HG03342 (cell line): ENCODE measurements at regions not wholly inside any gene's neighbourhood (a gene's known extent, or its start where the extent isn't known, plus 50 kb on each side); places are given as distances from the start of the nearest gene placed in this dataset.
A peak's percentile ranks its signal among the peaks of the same experiment; 100 is the strongest.
"Not testable (repeated sequence)": the region's sequence is repeated elsewhere in the genome, so short reads cannot be mapped to it uniquely, and the experiment has no call there.

ENCODE experiments used
- ATAC-seq: cut with Tn5 transposase; IDR thresholded peaks from one replicate; pipeline ENCODE4 v1.9.1; 2021; ENCODE audit warnings: mild to moderate bottlenecking, moderate library complexity; ENCODE audit not compliant: unreplicated experiment

DNA sequence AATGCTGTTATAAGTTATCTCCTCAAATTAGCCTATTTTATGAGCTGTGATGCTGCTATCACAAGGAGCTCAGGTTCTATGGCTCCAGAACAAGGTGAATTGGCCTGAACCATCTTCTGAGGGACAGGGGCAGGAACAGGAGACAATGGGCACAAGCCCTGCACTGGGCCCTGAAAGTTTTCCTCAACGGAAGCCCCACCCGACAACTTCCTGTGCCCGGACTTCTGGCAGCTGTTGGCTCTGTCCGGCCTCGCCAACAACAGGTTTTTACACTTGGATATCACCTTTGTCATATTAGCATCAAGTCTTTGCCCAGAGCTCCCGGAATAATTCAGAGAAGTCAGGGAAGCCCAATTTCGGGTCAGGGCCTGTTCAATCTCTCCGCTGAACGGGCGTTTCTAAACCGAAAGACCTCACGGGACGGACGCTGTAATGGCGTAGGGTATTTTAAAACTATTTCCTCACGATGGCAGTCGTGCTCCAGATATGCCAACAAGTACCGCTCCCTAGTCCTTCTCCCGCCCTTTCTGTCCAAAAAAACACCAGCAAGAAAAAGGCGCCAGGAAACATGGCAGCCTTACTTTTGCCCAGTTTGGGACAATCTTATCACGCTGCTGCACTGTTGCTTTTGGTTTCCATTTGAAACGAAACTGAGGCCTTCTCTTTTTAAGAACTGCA lies 201.0 kb upstream of the STK26 start:
- peak; percentile 74 for ATAC-seq

GRCh38 chrX:131826572-131826971 lies 196.5 kb upstream of the STK26 start:
- ATAC-seq = no peak

DNA sequence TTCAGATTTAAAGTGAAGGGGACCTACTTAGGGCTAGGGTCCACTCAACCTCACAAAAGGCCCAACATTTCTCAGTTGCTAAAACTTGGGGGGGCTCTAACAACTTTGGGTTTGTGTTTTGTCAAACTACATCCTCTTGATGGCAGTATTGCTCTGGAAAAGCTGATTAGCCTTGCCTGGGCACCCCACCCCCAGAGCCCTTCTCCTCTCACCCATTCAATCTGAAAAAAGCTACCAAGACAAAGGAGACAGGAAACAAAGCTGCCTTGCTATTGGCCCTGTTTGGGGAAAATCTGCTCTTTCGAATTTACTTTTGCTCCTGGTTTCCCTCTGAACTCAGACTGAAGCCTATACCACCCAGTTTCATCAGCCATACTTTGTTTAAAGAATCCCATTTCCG lies 195.2 kb upstream of the STK26 start:
- ATAC-seq = peak; percentile 62

GRCh38 chrX:131828482-131828881 lies 194.6 kb upstream of the STK26 start:
- no peak for ATAC-seq

DNA sequence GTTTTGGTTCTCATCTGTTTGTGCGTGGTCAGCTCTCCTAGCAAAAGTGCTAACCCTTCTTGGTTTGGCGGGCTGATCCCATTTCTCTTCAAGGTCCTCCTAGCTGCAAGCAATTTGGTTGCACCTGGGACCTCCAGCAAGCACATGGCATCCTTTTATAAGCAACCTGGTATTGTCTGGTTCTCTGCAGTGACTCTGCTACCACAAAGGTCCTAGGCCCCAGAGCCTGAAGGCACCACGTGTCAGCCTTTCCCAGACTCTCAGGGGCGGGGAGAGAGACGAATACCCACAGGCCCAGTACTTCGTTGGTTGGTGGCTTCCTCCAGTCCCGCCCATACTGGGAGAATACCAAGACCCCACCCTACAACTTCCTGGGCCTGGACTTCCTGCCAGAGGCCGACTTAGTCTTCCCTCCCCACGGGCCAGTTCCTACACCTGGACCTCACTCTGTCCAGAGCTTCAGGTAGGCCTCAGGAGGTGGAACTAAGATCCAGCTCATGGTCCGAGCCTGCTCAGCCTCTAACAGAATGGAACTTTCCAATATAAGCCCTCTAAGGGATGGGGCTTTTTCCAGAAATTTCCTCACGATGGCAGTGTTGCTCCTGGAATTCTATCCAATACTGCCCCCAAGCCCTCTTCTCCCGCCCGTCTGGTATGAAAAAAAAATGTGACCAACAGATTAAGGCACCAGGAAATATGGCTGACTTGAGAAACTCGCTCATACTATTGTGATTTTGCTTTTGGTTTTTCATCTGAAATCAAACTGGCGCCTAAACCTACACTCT lies 192.5 kb upstream of the STK26 start:
- ATAC-seq = peak; percentile 48

DNA sequence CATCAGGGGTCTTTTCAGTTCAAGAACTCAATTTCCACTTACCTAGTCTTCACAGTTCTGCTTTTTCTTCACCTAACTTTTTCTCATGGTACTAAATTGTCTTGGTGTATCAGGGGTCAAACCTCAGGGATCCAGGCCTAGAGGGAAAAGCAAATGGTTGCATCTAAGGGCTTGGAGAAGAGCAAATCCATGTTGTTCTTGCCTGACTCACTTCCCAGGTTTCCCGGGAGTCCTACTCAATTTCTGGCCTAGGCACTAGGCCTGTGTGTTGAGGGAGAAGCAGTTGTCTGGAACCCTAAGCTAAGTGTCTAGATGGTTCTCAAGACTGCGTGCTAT lies 191.9 kb upstream of the STK26 start:
- no peak for ATAC-seq

GRCh38 chrX:131836161-131836560 lies 186.9 kb upstream of the STK26 start:
- ATAC-seq = no peak

GRCh38 chrX:131837325-131837724 lies 185.8 kb upstream of the STK26 start:
- ATAC-seq = no peak

DNA sequence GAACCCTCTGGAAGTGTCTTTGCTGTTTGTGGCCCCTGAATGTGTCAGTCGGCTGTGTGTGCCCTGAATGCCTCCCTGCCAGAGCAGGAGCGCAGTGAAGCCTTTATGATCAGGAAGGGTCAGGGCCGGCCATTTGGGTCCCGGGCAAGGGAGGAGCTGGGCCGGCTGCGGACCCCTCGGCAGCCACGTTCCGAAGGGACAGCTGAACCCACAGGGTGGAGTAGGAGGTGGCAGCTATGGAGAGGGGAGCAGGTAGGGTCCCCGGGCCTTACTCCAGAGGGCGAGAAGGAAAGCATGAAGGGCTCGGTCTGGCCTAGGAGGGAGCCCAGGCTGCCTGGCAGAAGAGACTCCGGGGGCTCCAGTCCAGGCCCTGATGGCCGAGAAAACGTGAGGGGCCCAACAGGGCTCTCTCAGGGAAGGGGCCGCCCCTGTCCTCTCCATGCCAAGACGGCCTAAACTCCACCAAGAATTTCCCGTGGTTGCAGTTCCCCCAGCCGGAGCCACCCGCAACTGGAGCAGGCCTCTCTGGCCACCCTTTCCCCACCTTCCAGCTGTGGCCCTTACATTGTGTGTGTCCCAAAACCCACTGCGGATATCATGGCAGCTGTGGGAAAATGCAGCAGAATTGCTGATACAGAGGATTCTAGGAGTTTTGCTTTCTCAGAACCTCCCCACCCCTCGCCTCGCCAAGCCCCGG lies 182.2 kb upstream of the STK26 start:
- peak; percentile 36 for ATAC-seq

DNA sequence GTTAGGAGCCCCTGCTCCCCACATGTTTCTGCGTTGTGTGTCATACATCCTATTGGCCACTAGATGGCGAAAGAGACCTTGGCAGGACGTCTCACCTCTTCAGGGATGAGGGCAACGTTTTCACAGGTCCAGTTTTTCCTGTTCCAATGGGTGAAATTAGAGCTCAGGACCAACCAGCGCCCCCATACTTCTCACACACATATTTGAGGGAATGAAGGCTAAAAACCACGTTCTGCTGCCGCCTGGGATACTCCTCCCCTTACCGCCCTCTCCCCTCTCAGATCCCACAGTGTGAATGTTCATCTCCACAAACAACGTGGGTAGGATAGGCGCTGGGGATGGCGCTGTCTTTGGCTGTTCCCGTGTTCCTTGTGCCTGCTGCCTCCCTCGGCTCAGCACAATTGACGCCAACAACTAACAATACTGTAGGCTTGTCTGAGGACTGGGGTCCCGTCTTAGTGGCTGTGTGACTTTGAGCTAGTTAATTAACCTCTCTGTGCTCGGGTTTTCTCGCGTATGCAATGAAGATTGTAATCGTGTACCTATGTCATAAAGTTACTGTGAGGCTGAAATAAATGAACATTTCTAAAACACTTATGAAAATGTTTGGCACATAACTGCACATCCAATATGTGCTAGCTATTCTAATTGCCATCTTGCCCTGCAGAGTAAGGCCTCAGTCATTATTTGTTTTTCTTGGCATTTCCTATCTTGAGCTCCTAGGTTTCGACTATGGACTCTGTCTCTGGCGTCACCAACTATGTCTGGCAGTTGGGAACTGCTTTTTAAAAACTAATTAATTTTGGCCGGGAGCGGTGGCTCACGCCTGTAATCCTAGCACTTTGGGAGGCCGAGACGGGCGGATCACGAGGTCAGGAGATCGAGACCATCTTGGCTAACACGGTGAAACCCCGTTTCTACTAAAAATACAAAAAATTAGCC lies 181.3 kb upstream of the STK26 start:
- ATAC-seq = peak; percentile 90

GRCh38 chrX:131843987-131844386 lies 179.1 kb upstream of the STK26 start:
- no peak for ATAC-seq

- ATAC-seq = no peak
Observed at GRCh38 chrX:131845201-131845600, 177.9 kb upstream of the STK26 start.

DNA sequence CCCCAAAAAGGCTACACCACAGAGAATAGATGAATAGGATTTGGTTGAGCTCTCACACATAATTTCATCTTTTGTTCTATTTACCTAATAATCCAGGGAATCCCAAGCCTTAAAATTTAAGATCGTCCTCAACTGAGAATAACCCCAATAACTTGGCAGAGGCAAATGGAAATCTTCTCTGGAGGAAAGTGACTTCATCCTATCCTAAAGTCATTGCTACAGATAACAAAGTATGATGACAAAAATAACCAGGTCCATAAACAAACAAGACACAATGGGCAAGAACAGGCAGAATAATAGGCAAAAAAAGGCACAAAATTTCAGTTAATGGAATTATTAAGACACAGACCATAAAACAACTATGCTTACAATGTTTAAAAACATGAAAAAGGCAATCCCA lies 177.3 kb upstream of the STK26 start:
- no peak for ATAC-seq

DNA sequence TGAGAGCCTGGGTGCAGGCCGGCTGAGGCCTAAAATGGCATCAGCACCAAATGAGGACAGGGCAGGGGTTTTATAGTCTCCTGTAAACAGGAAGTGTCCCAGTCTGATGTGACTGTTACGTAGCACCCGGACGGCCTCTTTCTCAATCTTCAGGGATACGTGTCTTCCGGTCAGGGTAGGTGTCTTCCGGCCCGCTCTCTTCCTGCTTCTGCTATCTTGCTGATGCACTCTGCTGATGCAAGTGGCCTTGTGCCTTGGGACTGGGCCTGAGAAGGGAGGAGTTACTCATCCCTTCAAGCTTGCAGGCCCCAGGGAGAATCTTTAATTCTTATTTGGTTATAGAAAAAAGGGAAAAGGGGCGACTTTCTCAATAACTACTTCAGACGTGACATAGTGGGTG lies 172.1 kb upstream of the STK26 start:
- not testable (repeated sequence) for ATAC-seq

DNA sequence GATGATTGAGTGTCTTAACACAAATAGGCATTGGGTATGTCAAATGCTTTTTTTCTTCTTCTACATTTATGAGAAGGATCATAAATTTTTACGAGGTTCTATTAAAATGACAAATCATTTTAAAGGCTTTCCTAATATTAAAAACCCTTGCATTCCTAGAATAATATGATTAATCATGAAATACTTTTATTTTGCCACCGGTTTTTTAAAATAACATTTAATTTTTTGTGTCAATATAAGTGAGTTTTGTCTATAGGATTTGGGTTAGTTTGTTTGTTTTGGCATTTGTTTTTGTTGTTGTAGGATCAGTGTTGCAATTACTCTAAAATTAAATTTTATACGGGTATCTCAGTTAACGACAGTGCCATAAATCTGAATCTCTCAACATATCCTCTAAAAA lies 169.7 kb upstream of the STK26 start:
- ATAC-seq = no peak

DNA sequence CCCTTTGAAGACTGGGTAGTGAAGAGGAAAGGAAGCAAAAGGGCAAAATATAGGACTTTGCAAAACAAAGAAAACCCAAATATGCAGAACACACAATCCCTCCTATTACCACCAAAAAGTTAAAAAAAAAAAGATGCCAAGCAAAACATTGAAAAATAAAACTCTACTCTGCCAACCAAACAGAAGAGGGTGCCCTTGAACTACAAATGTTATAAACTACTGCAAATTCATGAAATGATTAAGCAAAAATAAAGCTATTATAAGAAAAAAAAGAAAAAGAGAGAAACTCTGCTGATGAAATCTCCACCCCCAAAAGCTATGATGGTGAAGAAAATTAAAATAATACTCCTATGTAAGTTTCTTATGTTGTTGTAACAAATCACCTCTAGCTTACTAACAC lies 168.5 kb upstream of the STK26 start:
- no peak for ATAC-seq

GRCh38 chrX:131861088-131861787 lies 161.9 kb upstream of the STK26 start:
- no peak for ATAC-seq

GRCh38 chrX:131862321-131862720 lies 160.8 kb upstream of the STK26 start:
- no peak for ATAC-seq

DNA sequence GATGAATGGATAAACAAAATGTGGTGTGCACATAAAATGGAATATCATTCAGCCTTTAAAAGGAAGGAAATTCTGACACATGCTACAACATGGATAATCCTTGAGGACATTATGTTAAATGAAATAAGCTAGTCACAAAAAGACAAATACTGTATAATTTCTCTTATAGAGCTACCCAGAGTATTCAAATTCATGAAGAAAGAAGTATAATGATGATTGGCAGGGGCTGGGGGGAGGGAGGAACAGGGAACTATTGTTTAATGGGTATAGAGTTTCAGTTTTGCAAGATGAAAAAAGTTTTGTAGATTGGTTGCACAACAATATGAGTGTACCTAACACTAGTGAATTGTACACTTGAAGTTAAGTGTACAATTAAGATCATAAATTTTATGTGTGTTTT lies 153.9 kb upstream of the STK26 start:
- ATAC-seq = no peak

- no peak for ATAC-seq
Observed at GRCh38 chrX:131874300-131874699, 148.8 kb upstream of the STK26 start.
